GM23338 (cell line): ENCODE measurements at regions not wholly inside any gene's neighbourhood (a gene's known extent, or its start where the extent isn't known, plus 50 kb on each side); places are given as distances from the start of the nearest gene placed in this dataset.

Experiments used
- ATAC-seq: fragments of 200-7000 bp; cut with Tn5 transposase; 3 replicates; pipeline ENCODE4 v1.9.1; 2020
- DNase-seq: peaks from one replicate; pipeline ENCODE4 v3.0.0-alpha.2; 2015; ENCODE audit warnings: low spot score
- H2AFZ ChIP-seq: fragments of 200-600 bp; sonication (generic); 2 replicates; pipeline ENCODE4 v1.8.0; 2016; ENCODE audit warnings: antibody characterized with exemption, mild to moderate bottlenecking, moderate library complexity
- H3F3A ChIP-seq: fragments of 200-600 bp; sonication (generic); replicated peaks from 2 replicates; pipeline ENCODE4 v1.8.0; 2017; ENCODE audit warnings: antibody characterized with exemption, mixed run types, low read depth
- H3K27ac ChIP-seq: fragments of 200-600 bp; sonication (generic); 2 replicates; pipeline ENCODE4 v1.6.1; 2016; ENCODE audit warnings: low read depth
- H3K27me3 ChIP-seq: fragments of 200-600 bp; sonication (generic); 2 replicates; pipeline ENCODE4 v1.8.0; 2016; ENCODE audit warnings: mild to moderate bottlenecking, mixed run types, moderate library complexity; ENCODE audit not compliant: insufficient read depth
- H3K36me3 ChIP-seq: fragments of 200-600 bp; sonication (generic); 2 replicates; pipeline ENCODE4 v1.8.0; 2016; ENCODE audit warnings: mild to moderate bottlenecking; ENCODE audit not compliant: insufficient read depth
- H3K4me1 ChIP-seq: fragments of 200-600 bp; sonication (generic); 2 replicates; pipeline ENCODE4 v1.8.0; 2016; ENCODE audit warnings: mild to moderate bottlenecking, moderate library complexity; ENCODE audit not compliant: insufficient read depth
- H3K4me2 ChIP-seq: fragments of 200-600 bp; sonication (generic); 2 replicates; pipeline ENCODE4 v1.7.1; 2017; ENCODE audit warnings: mixed run types
- H3K4me3 ChIP-seq: fragments of 200-600 bp; sonication (generic); 2 replicates; pipeline ENCODE4 v1.6.1; 2016; ENCODE audit warnings: mixed run types
- H3K79me2 ChIP-seq: fragments of 200-600 bp; sonication (generic); replicated peaks from 2 replicates; pipeline ENCODE4 v1.8.0; 2017; ENCODE audit warnings: mild to moderate bottlenecking; ENCODE audit not compliant: insufficient read depth
- H3K9me2 ChIP-seq: fragments of 200-600 bp; sonication (generic); 2 replicates; pipeline ENCODE4 v1.8.0; 2017; ENCODE audit not compliant: insufficient read depth
- H4K20me1 ChIP-seq: fragments of 200-600 bp; sonication (generic); replicated peaks from 2 replicates; pipeline ENCODE4 v1.8.0; 2017; ENCODE audit warnings: mild to moderate bottlenecking; ENCODE audit not compliant: insufficient read depth
- H3K27ac Mint-ChIP-seq: 2 replicates; pipeline ENCODE4 v1.8.0; 2020; ENCODE audit warnings: inconsistent platforms, mild to moderate bottlenecking, moderate library complexity, mixed read lengths
- H3K27me3 Mint-ChIP-seq: 3 replicates; pipeline ENCODE4 v1.8.0; 2022; ENCODE audit warnings: low read depth, mild to moderate bottlenecking, moderate library complexity, mixed read lengths, inconsistent platforms; ENCODE audit not compliant: insufficient read depth, poor library complexity
- H3K36me3 Mint-ChIP-seq: 3 replicates; pipeline ENCODE4 v1.8.0; 2021; ENCODE audit warnings: low read depth, mild to moderate bottlenecking, inconsistent platforms, moderate library complexity, mixed read lengths
- H3K4me1 Mint-ChIP-seq: 3 replicates; pipeline ENCODE4 v1.8.0; 2020; ENCODE audit warnings: mild to moderate bottlenecking, inconsistent platforms, mixed read lengths
- H3K4me3 Mint-ChIP-seq: 3 replicates; pipeline ENCODE4 v1.8.0; 2021; ENCODE audit warnings: moderate library complexity, mild to moderate bottlenecking, inconsistent platforms, mixed read lengths
- H3K9me3 Mint-ChIP-seq: 3 replicates; pipeline ENCODE4 v1.8.0; 2020; ENCODE audit warnings: moderate library complexity, mild to moderate bottlenecking, inconsistent platforms, mixed read lengths
- NANOG ChIP-seq: IDR thresholded peaks from 2 replicates; pipeline ENCODE4 v1.6.1; 2016; ENCODE audit warnings: antibody characterized with exemption, borderline replicate concordance
- ZNF114 ChIP-seq: fragments of 250-450 bp; sonication (Bioruptor Pico); IDR thresholded peaks from 2 replicates; pipeline ENCODE4 v1.5.0; 2020; ENCODE audit warnings: mild to moderate bottlenecking, moderate library complexity
- TF ChIP-seq, protein P1 (sequence below): fragments of 250-450 bp; sonication (Bioruptor Pico); IDR thresholded peaks from 2 replicates; pipeline ENCODE4 v1.5.0; 2020; ENCODE audit warnings: mild to moderate bottlenecking, moderate library complexity

DNA sequence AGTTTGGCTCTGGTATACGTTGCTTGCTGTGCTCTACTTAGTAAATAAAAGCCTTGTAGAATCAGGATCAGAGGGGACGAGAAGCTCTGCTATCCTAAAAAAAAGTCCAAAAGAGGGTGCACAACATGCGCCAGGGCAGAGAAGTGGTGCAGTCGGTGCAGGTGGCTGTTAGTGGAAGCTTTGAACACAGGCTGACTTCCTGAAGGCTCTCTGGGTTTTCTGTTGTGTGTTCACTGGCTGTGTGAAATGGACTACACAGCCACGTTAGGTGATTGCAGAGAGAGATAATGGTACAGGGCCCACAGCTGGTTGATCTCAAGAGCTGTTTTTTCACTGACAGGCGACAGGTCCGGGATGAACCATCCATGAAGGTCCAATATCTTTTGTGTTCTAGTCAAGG is 167.4 kb downstream of the TMEM167A start:
- H3K4me3 ChIP-seq: no peak overlapping the region
- no peaks in the 10 kb centered on the region for H3K79me2 ChIP-seq
- no peak for TF ChIP-seq ZNF114
- Mint-ChIP-seq H3K36me3 (peaks cover 3% of the 10 kb centered on the region; the same call in 2 of the 3 replicates), H3K4me3 (no peak overlapping the region), H3K9me3 (peaks cover 4% of the 10 kb centered on the region; the same call in 1 of the 3 replicates), H3K27me3 (no peaks in the 10 kb centered on the region), H3K27ac (no peak overlapping the region), H3K4me1 (peaks cover 4% of the 10 kb centered on the region; the same call in 2 of the 3 replicates)
- H2AFZ ChIP-seq: no peak overlapping the region
- H3F3A ChIP-seq: no peaks in the 10 kb centered on the region
- no peak for DNase-seq
- H4K20me1 ChIP-seq: no peaks in the 10 kb centered on the region
- no peaks in the 10 kb centered on the region for H3K4me1 ChIP-seq
- no peak overlapping the region for H3K4me2 ChIP-seq
- no peak overlapping the region for H3K27ac ChIP-seq
- no peaks in the 10 kb centered on the region for H3K36me3 ChIP-seq
- no peak for ATAC-seq
- no peaks in the 10 kb centered on the region for H3K27me3 ChIP-seq
- no peaks in the 10 kb centered on the region for H3K9me2 ChIP-seq

DNA sequence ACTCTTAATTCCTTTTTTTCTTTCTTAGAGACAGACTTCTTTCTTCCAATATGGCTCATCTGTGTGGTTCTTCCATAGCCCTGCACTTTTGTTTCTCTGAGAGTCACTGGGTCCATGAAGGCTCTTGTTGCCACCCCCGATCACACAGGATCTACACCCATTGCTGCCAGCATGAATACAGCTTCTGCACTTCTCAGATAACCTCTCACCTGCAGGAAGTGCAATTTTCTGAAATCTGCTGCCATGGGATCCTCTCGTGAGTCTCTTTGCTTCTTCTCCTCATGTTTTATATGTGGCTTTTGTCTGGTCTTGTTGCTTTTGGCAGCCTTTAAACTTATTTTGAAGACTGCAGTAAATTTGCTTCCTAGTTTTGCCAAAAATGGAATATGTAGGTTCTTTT is 171.2 kb downstream of the TMEM167A start:
- no peaks in the 10 kb centered on the region for H3K9me2 ChIP-seq
- H3K4me3 ChIP-seq: no peak overlapping the region
- no peak overlapping the region for H3K27ac Mint-ChIP-seq
- H3K27me3 ChIP-seq: no peaks in the 10 kb centered on the region
- no peak overlapping the region for H3K4me3 Mint-ChIP-seq
- H4K20me1 ChIP-seq: no peaks in the 10 kb centered on the region
- peaks cover 12% of the 10 kb centered on the region; the same call in 2 of the 3 replicates for H3K36me3 Mint-ChIP-seq
- peaks cover 4% of the 10 kb centered on the region; the same call in 2 of the 3 replicates for H3K4me1 Mint-ChIP-seq
- no peak overlapping the region for H2AFZ ChIP-seq
- no peak overlapping the region for H3K27ac ChIP-seq
- TF ChIP-seq, protein P1, sequence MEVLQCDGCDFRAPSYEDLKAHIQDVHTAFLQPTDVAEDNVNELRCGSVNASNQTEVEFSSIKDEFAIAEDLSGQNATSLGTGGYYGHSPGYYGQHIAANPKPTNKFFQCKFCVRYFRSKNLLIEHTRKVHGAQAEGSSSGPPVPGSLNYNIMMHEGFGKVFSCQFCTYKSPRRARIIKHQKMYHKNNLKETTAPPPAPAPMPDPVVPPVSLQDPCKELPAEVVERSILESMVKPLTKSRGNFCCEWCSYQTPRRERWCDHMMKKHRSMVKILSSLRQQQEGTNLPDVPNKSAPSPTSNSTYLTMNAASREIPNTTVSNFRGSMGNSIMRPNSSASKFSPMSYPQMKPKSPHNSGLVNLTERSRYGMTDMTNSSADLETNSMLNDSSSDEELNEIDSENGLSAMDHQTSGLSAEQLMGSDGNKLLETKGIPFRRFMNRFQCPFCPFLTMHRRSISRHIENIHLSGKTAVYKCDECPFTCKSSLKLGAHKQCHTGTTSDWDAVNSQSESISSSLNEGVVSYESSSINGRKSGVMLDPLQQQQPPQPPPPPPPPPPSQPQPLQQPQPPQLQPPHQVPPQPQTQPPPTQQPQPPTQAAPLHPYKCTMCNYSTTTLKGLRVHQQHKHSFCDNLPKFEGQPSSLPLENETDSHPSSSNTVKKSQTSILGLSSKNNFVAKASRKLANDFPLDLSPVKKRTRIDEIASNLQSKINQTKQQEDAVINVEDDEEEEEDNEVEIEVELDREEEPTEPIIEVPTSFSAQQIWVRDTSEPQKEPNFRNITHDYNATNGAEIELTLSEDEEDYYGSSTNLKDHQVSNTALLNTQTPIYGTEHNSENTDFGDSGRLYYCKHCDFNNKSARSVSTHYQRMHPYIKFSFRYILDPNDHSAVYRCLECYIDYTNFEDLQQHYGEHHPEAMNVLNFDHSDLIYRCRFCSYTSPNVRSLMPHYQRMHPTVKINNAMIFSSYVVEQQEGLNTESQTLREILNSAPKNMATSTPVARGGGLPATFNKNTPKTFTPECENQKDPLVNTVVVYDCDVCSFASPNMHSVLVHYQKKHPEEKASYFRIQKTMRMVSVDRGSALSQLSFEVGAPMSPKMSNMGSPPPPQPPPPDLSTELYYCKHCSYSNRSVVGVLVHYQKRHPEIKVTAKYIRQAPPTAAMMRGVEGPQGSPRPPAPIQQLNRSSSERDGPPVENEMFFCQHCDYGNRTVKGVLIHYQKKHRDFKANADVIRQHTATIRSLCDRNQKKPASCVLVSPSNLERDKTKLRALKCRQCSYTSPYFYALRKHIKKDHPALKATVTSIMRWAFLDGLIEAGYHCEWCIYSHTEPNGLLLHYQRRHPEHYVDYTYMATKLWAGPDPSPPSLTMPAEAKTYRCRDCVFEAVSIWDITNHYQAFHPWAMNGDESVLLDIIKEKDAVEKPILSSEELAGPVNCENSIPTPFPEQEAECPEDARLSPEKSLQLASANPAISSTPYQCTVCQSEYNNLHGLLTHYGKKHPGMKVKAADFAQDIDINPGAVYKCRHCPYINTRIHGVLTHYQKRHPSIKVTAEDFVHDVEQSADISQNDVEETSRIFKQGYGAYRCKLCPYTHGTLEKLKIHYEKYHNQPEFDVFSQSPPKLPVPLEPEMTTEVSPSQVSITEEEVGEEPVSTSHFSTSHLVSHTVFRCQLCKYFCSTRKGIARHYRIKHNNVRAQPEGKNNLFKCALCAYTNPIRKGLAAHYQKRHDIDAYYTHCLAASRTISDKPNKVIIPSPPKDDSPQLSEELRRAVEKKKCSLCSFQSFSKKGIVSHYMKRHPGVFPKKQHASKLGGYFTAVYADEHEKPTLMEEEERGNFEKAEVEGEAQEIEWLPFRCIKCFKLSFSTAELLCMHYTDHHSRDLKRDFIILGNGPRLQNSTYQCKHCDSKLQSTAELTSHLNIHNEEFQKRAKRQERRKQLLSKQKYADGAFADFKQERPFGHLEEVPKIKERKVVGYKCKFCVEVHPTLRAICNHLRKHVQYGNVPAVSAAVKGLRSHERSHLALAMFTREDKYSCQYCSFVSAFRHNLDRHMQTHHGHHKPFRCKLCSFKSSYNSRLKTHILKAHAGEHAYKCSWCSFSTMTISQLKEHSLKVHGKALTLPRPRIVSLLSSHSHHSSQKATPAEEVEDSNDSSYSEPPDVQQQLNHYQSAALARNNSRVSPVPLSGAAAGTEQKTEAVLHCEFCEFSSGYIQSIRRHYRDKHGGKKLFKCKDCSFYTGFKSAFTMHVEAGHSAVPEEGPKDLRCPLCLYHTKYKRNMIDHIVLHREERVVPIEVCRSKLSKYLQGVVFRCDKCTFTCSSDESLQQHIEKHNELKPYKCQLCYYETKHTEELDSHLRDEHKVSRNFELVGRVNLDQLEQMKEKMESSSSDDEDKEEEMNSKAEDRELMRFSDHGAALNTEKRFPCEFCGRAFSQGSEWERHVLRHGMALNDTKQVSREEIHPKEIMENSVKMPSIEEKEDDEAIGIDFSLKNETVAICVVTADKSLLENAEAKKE: no peak
- TF ChIP-seq NANOG: no peak
- H3F3A ChIP-seq: no peaks in the 10 kb centered on the region
- no peaks in the 10 kb centered on the region for H3K27me3 Mint-ChIP-seq
- H3K4me1 ChIP-seq: no peaks in the 10 kb centered on the region
- H3K4me2 ChIP-seq: no peak overlapping the region
- peaks cover 12% of the 10 kb centered on the region; the same call in 2 of the 3 replicates for H3K9me3 Mint-ChIP-seq
- H3K79me2 ChIP-seq: no peaks in the 10 kb centered on the region
- no peak for ATAC-seq
- DNase-seq: no peak
- no peaks in the 10 kb centered on the region for H3K36me3 ChIP-seq
